ENCODE measurements at regions not wholly inside any gene's neighbourhood (a gene's known extent, or its start where the extent isn't known, plus 50 kb on each side); places are given as distances from the start of the nearest gene placed in this dataset.
"Not testable (repeated sequence)": the region's sequence is repeated elsewhere in the genome, so short reads cannot be mapped to it uniquely, and the experiment has no call there.

GRCh38 chr2:4140281-4140970, 437.1 kb downstream of the DCDC2C start:
- DNase-seq, result no peak

GRCh38 chr2:4144731-4145130, 441.4 kb downstream of the DCDC2C start:
- DNase-seq, result no peak

- no peak for DNase-seq
Observed at GRCh38 chr2:4151521-4151920, 448.1 kb downstream of the DCDC2C start.

- DNase-seq, result no peak
Observed at GRCh38 chr2:4152051-4152450, 448.7 kb downstream of the DCDC2C start.

GRCh38 chr2:4168834-4169233, 465.5 kb downstream of the DCDC2C start:
- no peak for DNase-seq

- no peak for DNase-seq
Observed at GRCh38 chr2:4174796-4175195, 471.4 kb downstream of the DCDC2C start.

- DNase-seq, result no peak
Observed at GRCh38 chr2:4175343-4175742, 472.0 kb downstream of the DCDC2C start.

- DNase-seq, result no peak
Observed at GRCh38 chr2:4180631-4181030, 477.3 kb downstream of the DCDC2C start.

- no peak for DNase-seq
Observed at GRCh38 chr2:4181062-4181461, 477.7 kb downstream of the DCDC2C start.

- DNase-seq, result no peak
Observed at GRCh38 chr2:4188561-4188960, 485.2 kb downstream of the DCDC2C start.

GRCh38 chr2:4190548-4190947, 487.2 kb downstream of the DCDC2C start:
- DNase-seq, result no peak

GRCh38 chr2:4192119-4192518, 488.7 kb downstream of the DCDC2C start:
- DNase-seq, result no peak

- no peak for DNase-seq
Observed at GRCh38 chr2:4214444-4215205, 511.2 kb downstream of the DCDC2C start.

GRCh38 chr2:4217737-4218136, 514.4 kb downstream of the DCDC2C start:
- no peak for DNase-seq

GRCh38 chr2:4219101-4219500, 515.7 kb downstream of the DCDC2C start:
- DNase-seq, result no peak

- no peak for DNase-seq
Observed at GRCh38 chr2:4219571-4219970, 516.2 kb downstream of the DCDC2C start.

GRCh38 chr2:4221434-4221833, 518.1 kb downstream of the DCDC2C start:
- DNase-seq, result no peak

GRCh38 chr2:4221845-4222244, 518.5 kb downstream of the DCDC2C start:
- no peak for DNase-seq

GRCh38 chr2:4244422-4244821, 541.0 kb downstream of the DCDC2C start:
- DNase-seq, result not testable (repeated sequence)

- no peak for DNase-seq
Observed at GRCh38 chr2:4246364-4247131, 543.2 kb downstream of the DCDC2C start.

- no peak for DNase-seq
Observed at GRCh38 chr2:4247791-4248190, 544.4 kb downstream of the DCDC2C start.

- DNase-seq, result no peak
Observed at GRCh38 chr2:4255491-4255890, 552.1 kb downstream of the DCDC2C start.

GRCh38 chr2:4256351-4256750, 553.0 kb downstream of the DCDC2C start:
- DNase-seq, result no peak

GRCh38 chr2:4258563-4258962, 555.2 kb downstream of the DCDC2C start:
- no peak for DNase-seq
